ENCODE measurements at regions not wholly inside any gene's neighbourhood (a gene's known extent, or its start where the extent isn't known, plus 50 kb on each side); places are given as distances from the start of the nearest gene placed in this dataset.

GRCh38 chr3:106806964-106807363, 570.3 kb upstream of the CCDC54 start:
- Histone ChIP-seq H3K9me2 (ENCODE audit: low read depth, low read length) (no peaks in the 10 kb centered on the region), H3K79me2 (ENCODE audit: insufficient read depth, low read length) (no peaks in the 10 kb centered on the region), H3K27me3 (ENCODE audit: insufficient read depth, low read length) (no peaks in the 10 kb centered on the region), H4K20me1 (ENCODE audit: insufficient read depth, low read length) (no peaks in the 10 kb centered on the region), H3K9ac (ENCODE audit: low read length) (no peak overlapping the region), H3K4me1 (ENCODE audit: insufficient read depth, low read length, severe bottlenecking) (no peaks in the 10 kb centered on the region), H3K9me3 (ENCODE audit: low read length) (no peaks in the 10 kb centered on the region), H3K36me3 (ENCODE audit: insufficient read depth, low read length) (no peaks in the 10 kb centered on the region), H3K4me2 (ENCODE audit: low read length) (no peak overlapping the region), H3F3A (ENCODE audit: insufficient read depth, low read length) (no peaks in the 10 kb centered on the region), H3K4me3 (ENCODE audit: low read depth, low read length, poor library complexity, severe bottlenecking) (no peak overlapping the region), H2AFZ (ENCODE audit: low read length) (no peak overlapping the region), H3K27ac (ENCODE audit: low read depth, low read length, poor library complexity, severe bottlenecking) (no peak overlapping the region)
- no peak for TF ChIP-seq CTCF (IDR thresholded peaks at IDR 0.05; ENCODE audit: low read length)
- TF ChIP-seq EZH2 (IDR thresholded peaks at IDR 0.05; ENCODE audit: borderline replicate concordance, low read length), result no peak

- Histone ChIP-seq H3K4me3 (ENCODE audit: low read depth, low read length, poor library complexity, severe bottlenecking) (no peak overlapping the region), H3K9ac (ENCODE audit: low read length) (no peak overlapping the region), H3K9me3 (ENCODE audit: low read length) (no peaks in the 10 kb centered on the region), H3F3A (ENCODE audit: insufficient read depth, low read length) (no peaks in the 10 kb centered on the region), H3K4me2 (ENCODE audit: low read length) (no peak overlapping the region), H4K20me1 (ENCODE audit: insufficient read depth, low read length) (no peaks in the 10 kb centered on the region), H3K4me1 (ENCODE audit: insufficient read depth, low read length, severe bottlenecking) (no peaks in the 10 kb centered on the region), H3K9me2 (ENCODE audit: low read depth, low read length) (no peaks in the 10 kb centered on the region), H3K27ac (ENCODE audit: low read depth, low read length, poor library complexity, severe bottlenecking) (no peak overlapping the region), H3K79me2 (ENCODE audit: insufficient read depth, low read length) (no peaks in the 10 kb centered on the region), H3K27me3 (ENCODE audit: insufficient read depth, low read length) (no peaks in the 10 kb centered on the region), H2AFZ (ENCODE audit: low read length) (no peak overlapping the region), H3K36me3 (ENCODE audit: insufficient read depth, low read length) (no peaks in the 10 kb centered on the region)
- TF ChIP-seq CTCF (IDR thresholded peaks at IDR 0.05; ENCODE audit: low read length), result no peak
- no peak for TF ChIP-seq EZH2 (IDR thresholded peaks at IDR 0.05; ENCODE audit: borderline replicate concordance, low read length)
Measured at GRCh38 chr3:106809041-106809440, 568.2 kb upstream of the CCDC54 start.

- Histone ChIP-seq H3K36me3 (ENCODE audit: insufficient read depth, low read length) (no peaks in the 10 kb centered on the region), H3K4me2 (ENCODE audit: low read length) (no peak overlapping the region), H3K27me3 (ENCODE audit: insufficient read depth, low read length) (no peaks in the 10 kb centered on the region), H3K9me3 (ENCODE audit: low read length) (no peaks in the 10 kb centered on the region), H3K4me1 (ENCODE audit: insufficient read depth, low read length, severe bottlenecking) (no peaks in the 10 kb centered on the region), H3K9me2 (ENCODE audit: low read depth, low read length) (no peaks in the 10 kb centered on the region), H4K20me1 (ENCODE audit: insufficient read depth, low read length) (no peaks in the 10 kb centered on the region), H2AFZ (ENCODE audit: low read length) (no peak overlapping the region), H3F3A (ENCODE audit: insufficient read depth, low read length) (no peaks in the 10 kb centered on the region), H3K27ac (ENCODE audit: low read depth, low read length, poor library complexity, severe bottlenecking) (no peak overlapping the region), H3K79me2 (ENCODE audit: insufficient read depth, low read length) (no peaks in the 10 kb centered on the region), H3K4me3 (ENCODE audit: low read depth, low read length, poor library complexity, severe bottlenecking) (no peak overlapping the region), H3K9ac (ENCODE audit: low read length) (no peak overlapping the region)
- no peak for TF ChIP-seq EZH2 (IDR thresholded peaks at IDR 0.05; ENCODE audit: borderline replicate concordance, low read length)
- no peak for TF ChIP-seq CTCF (IDR thresholded peaks at IDR 0.05; ENCODE audit: low read length)
Measured at GRCh38 chr3:106809623-106810299, 567.5 kb upstream of the CCDC54 start.

Measured in OCI-LY1 (cell line).